ENCODE measurements at regions not wholly inside any gene's neighbourhood (a gene's known extent, or its start where the extent isn't known, plus 50 kb on each side); places are given as distances from the start of the nearest gene placed in this dataset.

DNA sequence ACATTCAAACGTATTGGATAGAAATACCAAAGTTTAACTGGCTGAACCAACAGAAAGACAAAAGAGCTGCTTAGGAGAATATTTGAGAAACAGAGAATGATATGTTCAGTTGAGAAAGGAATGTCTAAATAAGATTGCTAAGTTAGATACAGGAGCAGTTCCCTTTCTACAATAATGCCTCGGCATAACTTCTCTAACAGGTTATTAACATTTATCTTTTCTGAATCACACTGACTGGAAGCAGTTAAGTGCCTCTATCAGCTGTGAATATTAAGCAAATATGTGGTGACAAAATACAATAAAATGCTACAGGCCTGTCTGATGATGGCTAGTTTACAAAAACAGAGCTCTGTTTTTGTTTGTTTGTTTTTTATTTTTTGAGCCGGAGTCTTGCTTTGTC lies 121.9 kb downstream of the KCNK1 start:
- no peaks in the 10 kb centered on the region for H3K79me2 ChIP-seq (replicated peaks; ENCODE audit: insufficient read depth)
- H3K27me3 ChIP-seq (ENCODE audit: insufficient read depth), result no peaks in the 10 kb centered on the region
- Mint-ChIP-seq H3K27me3 (ENCODE audit: insufficient read depth, low read depth, poor library complexity) (peaks cover 2% of the 10 kb centered on the region), H3K4me3 (no peak overlapping the region), H3K9me3 (no peaks in the 10 kb centered on the region), H3K36me3 (ENCODE audit: low read depth) (peaks cover 2% of the 10 kb centered on the region; the same call in 1 of the 3 replicates), H3K4me1 (peaks cover 8% of the 10 kb centered on the region), H3K27ac (no peak overlapping the region)
- H3K4me2 ChIP-seq, result no peak overlapping the region
- H3F3A ChIP-seq (replicated peaks; ENCODE audit: low read depth), result no peaks in the 10 kb centered on the region
- no peak for TF ChIP-seq EZH2phosphoT487 (IDR thresholded peaks at IDR 0.05; ENCODE audit: unreplicated experiment)
- TF ChIP-seq, protein P1, sequence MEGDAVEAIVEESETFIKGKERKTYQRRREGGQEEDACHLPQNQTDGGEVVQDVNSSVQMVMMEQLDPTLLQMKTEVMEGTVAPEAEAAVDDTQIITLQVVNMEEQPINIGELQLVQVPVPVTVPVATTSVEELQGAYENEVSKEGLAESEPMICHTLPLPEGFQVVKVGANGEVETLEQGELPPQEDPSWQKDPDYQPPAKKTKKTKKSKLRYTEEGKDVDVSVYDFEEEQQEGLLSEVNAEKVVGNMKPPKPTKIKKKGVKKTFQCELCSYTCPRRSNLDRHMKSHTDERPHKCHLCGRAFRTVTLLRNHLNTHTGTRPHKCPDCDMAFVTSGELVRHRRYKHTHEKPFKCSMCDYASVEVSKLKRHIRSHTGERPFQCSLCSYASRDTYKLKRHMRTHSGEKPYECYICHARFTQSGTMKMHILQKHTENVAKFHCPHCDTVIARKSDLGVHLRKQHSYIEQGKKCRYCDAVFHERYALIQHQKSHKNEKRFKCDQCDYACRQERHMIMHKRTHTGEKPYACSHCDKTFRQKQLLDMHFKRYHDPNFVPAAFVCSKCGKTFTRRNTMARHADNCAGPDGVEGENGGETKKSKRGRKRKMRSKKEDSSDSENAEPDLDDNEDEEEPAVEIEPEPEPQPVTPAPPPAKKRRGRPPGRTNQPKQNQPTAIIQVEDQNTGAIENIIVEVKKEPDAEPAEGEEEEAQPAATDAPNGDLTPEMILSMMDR (conservative IDR thresholded peaks at IDR 0.05; ENCODE audit: low read depth in 2 of 2), result no peak
- no peak for TF ChIP-seq EZH2 (IDR thresholded peaks at IDR 0.05; ENCODE audit: low read depth, unreplicated experiment)
- TF ChIP-seq POLR2AphosphoS5 (IDR thresholded peaks at IDR 0.05; ENCODE audit: low read depth), result no peak
- TF ChIP-seq, protein P2, sequence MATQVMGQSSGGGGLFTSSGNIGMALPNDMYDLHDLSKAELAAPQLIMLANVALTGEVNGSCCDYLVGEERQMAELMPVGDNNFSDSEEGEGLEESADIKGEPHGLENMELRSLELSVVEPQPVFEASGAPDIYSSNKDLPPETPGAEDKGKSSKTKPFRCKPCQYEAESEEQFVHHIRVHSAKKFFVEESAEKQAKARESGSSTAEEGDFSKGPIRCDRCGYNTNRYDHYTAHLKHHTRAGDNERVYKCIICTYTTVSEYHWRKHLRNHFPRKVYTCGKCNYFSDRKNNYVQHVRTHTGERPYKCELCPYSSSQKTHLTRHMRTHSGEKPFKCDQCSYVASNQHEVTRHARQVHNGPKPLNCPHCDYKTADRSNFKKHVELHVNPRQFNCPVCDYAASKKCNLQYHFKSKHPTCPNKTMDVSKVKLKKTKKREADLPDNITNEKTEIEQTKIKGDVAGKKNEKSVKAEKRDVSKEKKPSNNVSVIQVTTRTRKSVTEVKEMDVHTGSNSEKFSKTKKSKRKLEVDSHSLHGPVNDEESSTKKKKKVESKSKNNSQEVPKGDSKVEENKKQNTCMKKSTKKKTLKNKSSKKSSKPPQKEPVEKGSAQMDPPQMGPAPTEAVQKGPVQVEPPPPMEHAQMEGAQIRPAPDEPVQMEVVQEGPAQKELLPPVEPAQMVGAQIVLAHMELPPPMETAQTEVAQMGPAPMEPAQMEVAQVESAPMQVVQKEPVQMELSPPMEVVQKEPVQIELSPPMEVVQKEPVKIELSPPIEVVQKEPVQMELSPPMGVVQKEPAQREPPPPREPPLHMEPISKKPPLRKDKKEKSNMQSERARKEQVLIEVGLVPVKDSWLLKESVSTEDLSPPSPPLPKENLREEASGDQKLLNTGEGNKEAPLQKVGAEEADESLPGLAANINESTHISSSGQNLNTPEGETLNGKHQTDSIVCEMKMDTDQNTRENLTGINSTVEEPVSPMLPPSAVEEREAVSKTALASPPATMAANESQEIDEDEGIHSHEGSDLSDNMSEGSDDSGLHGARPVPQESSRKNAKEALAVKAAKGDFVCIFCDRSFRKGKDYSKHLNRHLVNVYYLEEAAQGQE (IDR thresholded peaks at IDR 0.05; ENCODE audit: unreplicated experiment), result no peak
- TF ChIP-seq STAT1 (IDR thresholded peaks at IDR 0.05; ENCODE audit: unreplicated experiment), result no peak
- TF ChIP-seq, protein P3, sequence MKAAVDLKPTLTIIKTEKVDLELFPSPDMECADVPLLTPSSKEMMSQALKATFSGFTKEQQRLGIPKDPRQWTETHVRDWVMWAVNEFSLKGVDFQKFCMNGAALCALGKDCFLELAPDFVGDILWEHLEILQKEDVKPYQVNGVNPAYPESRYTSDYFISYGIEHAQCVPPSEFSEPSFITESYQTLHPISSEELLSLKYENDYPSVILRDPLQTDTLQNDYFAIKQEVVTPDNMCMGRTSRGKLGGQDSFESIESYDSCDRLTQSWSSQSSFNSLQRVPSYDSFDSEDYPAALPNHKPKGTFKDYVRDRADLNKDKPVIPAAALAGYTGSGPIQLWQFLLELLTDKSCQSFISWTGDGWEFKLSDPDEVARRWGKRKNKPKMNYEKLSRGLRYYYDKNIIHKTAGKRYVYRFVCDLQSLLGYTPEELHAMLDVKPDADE (IDR thresholded peaks at IDR 0.05), result no peak
- TF ChIP-seq CREB1 (CRISPR knock-in tag; IDR thresholded peaks at IDR 0.05; ENCODE audit: low read depth), result no peak
- no peak for TF ChIP-seq ZNF331 (CRISPR knock-in tag; IDR thresholded peaks at IDR 0.05; ENCODE audit: low read depth)
- no peak for TF ChIP-seq ZNF114 (CRISPR knock-in tag; IDR thresholded peaks at IDR 0.05)
- TF ChIP-seq, protein P4, sequence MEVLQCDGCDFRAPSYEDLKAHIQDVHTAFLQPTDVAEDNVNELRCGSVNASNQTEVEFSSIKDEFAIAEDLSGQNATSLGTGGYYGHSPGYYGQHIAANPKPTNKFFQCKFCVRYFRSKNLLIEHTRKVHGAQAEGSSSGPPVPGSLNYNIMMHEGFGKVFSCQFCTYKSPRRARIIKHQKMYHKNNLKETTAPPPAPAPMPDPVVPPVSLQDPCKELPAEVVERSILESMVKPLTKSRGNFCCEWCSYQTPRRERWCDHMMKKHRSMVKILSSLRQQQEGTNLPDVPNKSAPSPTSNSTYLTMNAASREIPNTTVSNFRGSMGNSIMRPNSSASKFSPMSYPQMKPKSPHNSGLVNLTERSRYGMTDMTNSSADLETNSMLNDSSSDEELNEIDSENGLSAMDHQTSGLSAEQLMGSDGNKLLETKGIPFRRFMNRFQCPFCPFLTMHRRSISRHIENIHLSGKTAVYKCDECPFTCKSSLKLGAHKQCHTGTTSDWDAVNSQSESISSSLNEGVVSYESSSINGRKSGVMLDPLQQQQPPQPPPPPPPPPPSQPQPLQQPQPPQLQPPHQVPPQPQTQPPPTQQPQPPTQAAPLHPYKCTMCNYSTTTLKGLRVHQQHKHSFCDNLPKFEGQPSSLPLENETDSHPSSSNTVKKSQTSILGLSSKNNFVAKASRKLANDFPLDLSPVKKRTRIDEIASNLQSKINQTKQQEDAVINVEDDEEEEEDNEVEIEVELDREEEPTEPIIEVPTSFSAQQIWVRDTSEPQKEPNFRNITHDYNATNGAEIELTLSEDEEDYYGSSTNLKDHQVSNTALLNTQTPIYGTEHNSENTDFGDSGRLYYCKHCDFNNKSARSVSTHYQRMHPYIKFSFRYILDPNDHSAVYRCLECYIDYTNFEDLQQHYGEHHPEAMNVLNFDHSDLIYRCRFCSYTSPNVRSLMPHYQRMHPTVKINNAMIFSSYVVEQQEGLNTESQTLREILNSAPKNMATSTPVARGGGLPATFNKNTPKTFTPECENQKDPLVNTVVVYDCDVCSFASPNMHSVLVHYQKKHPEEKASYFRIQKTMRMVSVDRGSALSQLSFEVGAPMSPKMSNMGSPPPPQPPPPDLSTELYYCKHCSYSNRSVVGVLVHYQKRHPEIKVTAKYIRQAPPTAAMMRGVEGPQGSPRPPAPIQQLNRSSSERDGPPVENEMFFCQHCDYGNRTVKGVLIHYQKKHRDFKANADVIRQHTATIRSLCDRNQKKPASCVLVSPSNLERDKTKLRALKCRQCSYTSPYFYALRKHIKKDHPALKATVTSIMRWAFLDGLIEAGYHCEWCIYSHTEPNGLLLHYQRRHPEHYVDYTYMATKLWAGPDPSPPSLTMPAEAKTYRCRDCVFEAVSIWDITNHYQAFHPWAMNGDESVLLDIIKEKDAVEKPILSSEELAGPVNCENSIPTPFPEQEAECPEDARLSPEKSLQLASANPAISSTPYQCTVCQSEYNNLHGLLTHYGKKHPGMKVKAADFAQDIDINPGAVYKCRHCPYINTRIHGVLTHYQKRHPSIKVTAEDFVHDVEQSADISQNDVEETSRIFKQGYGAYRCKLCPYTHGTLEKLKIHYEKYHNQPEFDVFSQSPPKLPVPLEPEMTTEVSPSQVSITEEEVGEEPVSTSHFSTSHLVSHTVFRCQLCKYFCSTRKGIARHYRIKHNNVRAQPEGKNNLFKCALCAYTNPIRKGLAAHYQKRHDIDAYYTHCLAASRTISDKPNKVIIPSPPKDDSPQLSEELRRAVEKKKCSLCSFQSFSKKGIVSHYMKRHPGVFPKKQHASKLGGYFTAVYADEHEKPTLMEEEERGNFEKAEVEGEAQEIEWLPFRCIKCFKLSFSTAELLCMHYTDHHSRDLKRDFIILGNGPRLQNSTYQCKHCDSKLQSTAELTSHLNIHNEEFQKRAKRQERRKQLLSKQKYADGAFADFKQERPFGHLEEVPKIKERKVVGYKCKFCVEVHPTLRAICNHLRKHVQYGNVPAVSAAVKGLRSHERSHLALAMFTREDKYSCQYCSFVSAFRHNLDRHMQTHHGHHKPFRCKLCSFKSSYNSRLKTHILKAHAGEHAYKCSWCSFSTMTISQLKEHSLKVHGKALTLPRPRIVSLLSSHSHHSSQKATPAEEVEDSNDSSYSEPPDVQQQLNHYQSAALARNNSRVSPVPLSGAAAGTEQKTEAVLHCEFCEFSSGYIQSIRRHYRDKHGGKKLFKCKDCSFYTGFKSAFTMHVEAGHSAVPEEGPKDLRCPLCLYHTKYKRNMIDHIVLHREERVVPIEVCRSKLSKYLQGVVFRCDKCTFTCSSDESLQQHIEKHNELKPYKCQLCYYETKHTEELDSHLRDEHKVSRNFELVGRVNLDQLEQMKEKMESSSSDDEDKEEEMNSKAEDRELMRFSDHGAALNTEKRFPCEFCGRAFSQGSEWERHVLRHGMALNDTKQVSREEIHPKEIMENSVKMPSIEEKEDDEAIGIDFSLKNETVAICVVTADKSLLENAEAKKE (CRISPR knock-in tag; IDR thresholded peaks at IDR 0.05), result no peak
- H2AFZ ChIP-seq, result 0 out of 2 replicates have a peak overlapping the region, but pooled peaks have one; percentile 16
- no peak overlapping the region for H3K27ac ChIP-seq (ENCODE audit: low read depth)
- H3K4me1 ChIP-seq (ENCODE audit: insufficient read depth), result peaks cover 6% of the 10 kb centered on the region; the same call in 1 of the 2 replicates
- H3K9me2 ChIP-seq (ENCODE audit: insufficient read depth), result no peaks in the 10 kb centered on the region
- no peak overlapping the region for H3K4me3 ChIP-seq
- ATAC-seq, result no peak
- no peaks in the 10 kb centered on the region for H3K36me3 ChIP-seq (ENCODE audit: insufficient read depth)
- no peak for DNase-seq (ENCODE audit: low spot score)
- H4K20me1 ChIP-seq (replicated peaks; ENCODE audit: insufficient read depth), result no peaks in the 10 kb centered on the region

Measured in GM23338 (cell line).